K562 (cell line): ENCODE measurements at regions not wholly inside any gene's neighbourhood (a gene's known extent, or its start where the extent isn't known, plus 50 kb on each side); places are given as distances from the start of the nearest gene placed in this dataset.

Source experiments
- ATAC-seq: fragments of 200-7000 bp; cut with Tn5 transposase; 3 replicates; pipeline ENCODE4 v1.9.1; 2020; ENCODE audit warnings: moderate library complexity
- BruUV-seq: library from RNA; stranded (reverse); fragments of 400-500 nt; replicated peaks from 2 replicates; lab custom pipeline; 2021; lab: Mats Ljungman, UMichigan
- CTCF ChIA-PET: fragments of 300-600 bp; formaldehyde crosslinking; extraction: SDS; loops from one replicate; lab custom pipeline; 2021; ENCODE audit warnings: low intra/inter-chr PET ratio; lab: Yijun Ruan, JAX
- POLR2A ChIA-PET: fragments of 300-600, 350-650 bp; sonication (Branson Sonifier 250); formaldehyde crosslinking; extraction: SDS; loops from one replicate; lab custom pipeline; 2021; ENCODE audit warnings: antibody characterized with exemption, inconsistent platforms; lab: Yijun Ruan, JAX
- DNase-seq, 4 experiments: peaks; one replicate each; pipeline versions ENCODE4 v3.0.0 to v3.0.0-alpha.2; 2011 to 2018; ENCODE audit warnings: low spot score in 3 of 4, mixed read lengths in 3 of 4; ENCODE audit errors: extremely low read depth in 1 of 4
- FAIRE-seq: peaks from 2 replicates; lab custom pipeline; 2011; peaks lifted over from hg19 to GRCh38; lab: Jason Lieb, UNC
- H2AFZ ChIP-seq: 2 replicates; pipeline ENCODE4 v1.6.0; 2011; ENCODE audit warnings: low read depth, low read length, control low read depth, inconsistent platforms
- H3K27ac ChIP-seq: fragments of 200-600 bp; 3 replicates; pipeline ENCODE4 v1.8.0; 2011; ENCODE audit warnings: low read depth, mild to moderate bottlenecking, control low read depth, inconsistent platforms, low read length, moderate library complexity, mixed read lengths; ENCODE audit errors: extremely low read depth
- H3K27me3 ChIP-seq, 2 experiments: fragments of 300-600 bp in 1 of 2; 2 replicates in 1 of 2; 3 replicates in 1 of 2; pipeline versions ENCODE4 v1.6.0 to v1.8.0; 2011; ENCODE audit warnings: inconsistent platforms in 2 of 2, low read length in 2 of 2, mild to moderate bottlenecking in 1 of 2, mixed read lengths in 1 of 2, moderate library complexity in 1 of 2; ENCODE audit not compliant: control insufficient read depth in 2 of 2, insufficient read depth in 2 of 2
- H3K36me3 ChIP-seq: fragments of 300-600 bp; 3 replicates; pipeline ENCODE4 v1.8.0; 2011; ENCODE audit warnings: mild to moderate bottlenecking, low read length, inconsistent platforms; ENCODE audit not compliant: control insufficient read depth, insufficient read depth
- H3K4me1 ChIP-seq, 2 experiments: fragments of 200-600 bp in 1 of 2; replicated peaks in 1 of 2; 2 replicates in 1 of 2; 3 replicates in 1 of 2; pipeline versions ENCODE4 v1.5.1 to v1.8.0; 2011; ENCODE audit warnings: inconsistent platforms in 2 of 2, low read length in 2 of 2, mild to moderate bottlenecking in 1 of 2, mixed read lengths in 1 of 2, moderate library complexity in 1 of 2; ENCODE audit not compliant: control insufficient read depth in 2 of 2, insufficient read depth in 2 of 2
- H3K4me2 ChIP-seq: 2 replicates; pipeline ENCODE4 v1.6.1; 2011; ENCODE audit warnings: low read length, control low read depth, inconsistent platforms, mixed read lengths; ENCODE audit not compliant: insufficient read depth
- H3K4me3 ChIP-seq: fragments of 200-600 bp; sonication (generic), shearing (Covaris generic); 2 replicates; pipeline ENCODE4 v1.5.1; 2016; ENCODE audit warnings: control low read depth, inconsistent platforms
- H3K79me2 ChIP-seq: fragments of 200-600 bp; 3 replicates; pipeline ENCODE4 v1.8.0; 2011; ENCODE audit warnings: low read length, inconsistent platforms; ENCODE audit not compliant: control insufficient read depth, insufficient read depth
- H3K9ac ChIP-seq, 2 experiments: 2 replicates each; pipeline versions ENCODE4 v1.6.0 to v1.6.1; 2011; ENCODE audit warnings: low read depth in 2 of 2, low read length in 2 of 2, control low read depth in 1 of 2, inconsistent platforms in 1 of 2, mild to moderate bottlenecking in 1 of 2, mixed read lengths in 1 of 2; ENCODE audit not compliant: insufficient read depth in 1 of 2
- H3K9me1 ChIP-seq: one replicate; pipeline ENCODE4 v1.6.0; 2011; ENCODE audit warnings: inconsistent platforms, mild to moderate bottlenecking, low read length, moderate library complexity; ENCODE audit not compliant: control insufficient read depth, insufficient read depth
- H3K9me3 ChIP-seq: replicated peaks from 2 replicates; pipeline ENCODE4 v1.5.1; 2011; ENCODE audit warnings: low read depth, low read length, inconsistent platforms; ENCODE audit not compliant: control insufficient read depth, insufficient read depth
- H4K20me1 ChIP-seq: replicated peaks from 2 replicates; pipeline ENCODE4 v1.6.1; 2011; ENCODE audit warnings: low read length, inconsistent platforms, mixed read lengths; ENCODE audit not compliant: control insufficient read depth, insufficient read depth
- BACH1 ChIP-seq: fragments of 200-800 bp; sonication (Bioruptor generic); IDR thresholded peaks from 2 replicates; pipeline ENCODE4 v1.6.1; 2016; ENCODE audit warnings: missing genetic modification characterization, missing compliant biosample characterization
- ETV1 ChIP-seq: fragments of 450-650 bp; conservative IDR thresholded peaks from 2 replicates; pipeline ENCODE4 v1.6.1; 2016; ENCODE audit warnings: missing genetic modification characterization, control low read depth, low read depth, missing compliant biosample characterization
- EZH2 ChIP-seq: IDR thresholded peaks from 2 replicates; pipeline ENCODE4 v1.6.1; 2012; ENCODE audit warnings: low read depth, mild to moderate bottlenecking, inconsistent platforms, low read length, borderline replicate concordance
- FOXJ2 ChIP-seq: fragments of 200-800 bp; sonication (Bioruptor generic); IDR thresholded peaks from 2 replicates; pipeline ENCODE4 v1.6.1; 2016; ENCODE audit warnings: missing genetic modification characterization, missing compliant biosample characterization
- GATAD2B ChIP-seq: fragments of 450-650 bp; IDR thresholded peaks from 2 replicates; pipeline ENCODE4 v1.6.1; 2017; ENCODE audit warnings: mild to moderate bottlenecking, borderline replicate concordance
- HNRNPL ChIP-seq: fragments of 200-400 bp; formaldehyde crosslinking; IDR thresholded peaks from 2 replicates; pipeline ENCODE4 v1.6.1; 2017; ENCODE audit warnings: low read depth, mild to moderate bottlenecking, low read length
- MEIS2 ChIP-seq: fragments of 450-650 bp; IDR thresholded peaks from 2 replicates; pipeline ENCODE4 v1.6.1; 2014; ENCODE audit warnings: mild to moderate bottlenecking; ENCODE audit not compliant: partially characterized antibody
- NCOA6 ChIP-seq: fragments of 450-650 bp; IDR thresholded peaks from 2 replicates; pipeline ENCODE4 v1.6.1; 2017; ENCODE audit warnings: mild to moderate bottlenecking
- NFYB ChIP-seq: IDR thresholded peaks from 2 replicates; pipeline ENCODE4 v1.6.1; 2011; ENCODE audit warnings: mild to moderate bottlenecking, moderate library complexity; ENCODE audit not compliant: insufficient read length; ENCODE audit errors: extremely low read depth
- RBM14 ChIP-seq: fragments of 200-400 bp; formaldehyde crosslinking; IDR thresholded peaks from 2 replicates; pipeline ENCODE4 v1.6.1; 2018; ENCODE audit warnings: low read depth, mild to moderate bottlenecking, low read length, moderate library complexity, borderline replicate concordance; ENCODE audit not compliant: insufficient read depth
- RCOR1 ChIP-seq, 2 experiments: IDR thresholded peaks; 2 replicates each; pipeline ENCODE4 v1.6.1; 2012; ENCODE audit warnings: low read depth in 2 of 2, low read length in 2 of 2, borderline replicate concordance in 1 of 2, improper control_type of control experiment in 1 of 2
- TEAD4 ChIP-seq, 2 experiments: sonication (generic) in 1 of 2; formaldehyde crosslinking in 1 of 2; IDR thresholded peaks; 2 replicates each; pipeline versions ENCODE4 v1.6.1 to v1.8.0; 2012 to 2022; ENCODE audit warnings: borderline replicate concordance in 1 of 2, inconsistent platforms in 1 of 2, low read length in 1 of 2, mild to moderate bottlenecking in 1 of 2, missing genetic modification reagents in 1 of 2
- ZNF324 ChIP-seq: fragments of 250-450 bp; sonication (Bioruptor Pico); IDR thresholded peaks from 2 replicates; pipeline ENCODE4 v1.4.0; 2020; ENCODE audit warnings: mild to moderate bottlenecking
- ZNF398 ChIP-seq: fragments of 250-450 bp; sonication (Bioruptor Pico); IDR thresholded peaks from 2 replicates; pipeline ENCODE4 v1.8.0; 2021; ENCODE audit warnings: moderate library complexity, mild to moderate bottlenecking, inconsistent platforms
- ZNF431 ChIP-seq: sonication (generic); formaldehyde crosslinking; IDR thresholded peaks from 2 replicates; pipeline ENCODE4 v1.8.0; 2022; ENCODE audit warnings: mild to moderate bottlenecking, missing genetic modification reagents
- ZNF436 ChIP-seq: fragments of 250-450, 450-650 bp; sonication (Bioruptor Pico); formaldehyde crosslinking; IDR thresholded peaks from 2 replicates; pipeline ENCODE4 v1.7.0; 2020; ENCODE audit warnings: mild to moderate bottlenecking
- ZNF507 ChIP-seq: conservative IDR thresholded peaks from 2 replicates; pipeline ENCODE4 v1.6.1; 2017; ENCODE audit warnings: missing genetic modification characterization, missing compliant biosample characterization
- ZNF639 ChIP-seq, 2 experiments: fragments of 200-800 bp in 1 of 2; sonication (Bioruptor generic) in 1 of 2; sonication (generic) in 1 of 2; formaldehyde crosslinking in 1 of 2; IDR thresholded peaks in 1 of 2; conservative IDR thresholded peaks in 1 of 2; 2 replicates each; pipeline versions ENCODE4 v1.5.0 to v1.6.1; 2016 to 2020; ENCODE audit warnings: missing compliant biosample characterization in 1 of 2, missing genetic modification characterization in 1 of 2, missing genetic modification reagents in 1 of 2
- ZNF644 ChIP-seq: fragments of 200-800 bp; sonication (Bioruptor generic); IDR thresholded peaks from 2 replicates; pipeline ENCODE4 v1.6.1; 2016; ENCODE audit warnings: low read depth, missing genetic modification characterization, missing compliant biosample characterization
- WGBS: fragments of 100-300 bp; shearing (Covaris generic); methylation state at CpG from one replicate; pipeline ENCODE4 v1.1.6; 2016; ENCODE audit warnings: low coverage, mixed read lengths; ENCODE audit not compliant: insufficient coverage; ENCODE audit errors: missing lambda C conversion rate; 5-methylcytosine and 5-hydroxymethylcytosine counted together
- in situ Hi-C: fragments of 300-500 bp; cut with MboI; formaldehyde crosslinking; loops from 4 replicates; pipeline ENCODE4 v1.15.0; 2018; ENCODE audit warnings: inconsistent platforms, mixed read lengths
- intact Hi-C: fragments of 100-400 bp; cut with micrococcal nuclease; formaldehyde crosslinking; loops from 2 replicates; pipeline ENCODE4 v1.14.2; 2022

- H3K9ac ChIP-seq: peak within 1 kb of the TSS; percentile 52 to 88
- BruUV-seq: no TSS peak
- FAIRE-seq: peak; percentile 62
- H3K36me3 ChIP-seq: no peaks in the 10 kb centered on the region
- H3K79me2 ChIP-seq: no peaks in the 10 kb centered on the region
- intact Hi-C loops: no loop called here
- H3K4me2 ChIP-seq: peak within 1 kb of the TSS; percentile 86
- H3K27me3 ChIP-seq: no peaks in the 10 kb centered on the region
- ChIA-PET POLR2A (no interaction called here), CTCF (interaction anchor here (0.6 kb wide), 1 partner anchor 115 kb away, joined by 3 read pairs; no protein-coding TSS in a partner anchor)
- WGBS: 2% methylated on average over 40 of the region's 122 CpGs
- H3K9me3 ChIP-seq: no peaks in the 10 kb centered on the region
- peak; percentile 94 for ATAC-seq
- in situ Hi-C loops: no loop called here
- H4K20me1 ChIP-seq: no peaks in the 10 kb centered on the region
- peak; percentile 84 to 95 (median 93) for DNase-seq
- peak within 1 kb of the TSS; percentile 63 for H3K4me3 ChIP-seq
- no peaks in the 10 kb centered on the region for H3K9me1 ChIP-seq
- H2AFZ ChIP-seq: peak within 1 kb of the TSS; percentile 97
- peak within 1 kb of the TSS; percentile 36; the same call in 2 of the 3 replicates for H3K27ac ChIP-seq
- peaks cover 0 to 8% of the 10 kb centered on the region in 2 experiments; a peak in 2 of 5 replicates for H3K4me1 ChIP-seq
- TF ChIP-seq NFYB (no peak), RBM14 (no peak), ZNF436 (no peak), ZNF639 (CRISPR knock-in tag; conservative IDR thresholded peaks at IDR 0.05 in 1 of 2, IDR thresholded peaks at IDR 0.05 in 1 of 2) (peak in 1 of 2 experiments; percentile 92; a peak in 2 of 4 replicates), ZNF644 (peak; percentile 96), GATAD2B (no peak), ZNF398 (CRISPR knock-in tag) (no peak), ZNF507 (tag) (no peak), ETV1 (tag) (no peak), ZNF324 (CRISPR knock-in tag) (no peak), RCOR1 (IDR thresholded peaks at IDR 0.05; ENCODE audit: borderline replicate concordance in 1 of 2, low read depth in 2 of 2, low read length in 2 of 2) (no peak), FOXJ2 (tag) (no peak), EZH2 (no peak), TEAD4 (IDR thresholded peaks at IDR 0.05; ENCODE audit: low read length) (no peak), TEAD4 (CRISPR knock-in tag; IDR thresholded peaks at IDR 0.05; ENCODE audit: borderline replicate concordance) (no peak), HNRNPL (no peak), NCOA6 (no peak), MEIS2 (no peak), ZNF431 (CRISPR knock-in tag) (no peak), BACH1 (tag) (no peak)
Observed at GRCh38 chr15:31870328-31871165, 159.8 kb upstream of the CHRNA7 start, which contains the start of gene OTUD7A. TSS of gene OTUD7A (minus strand) at chr15:31870673.
